ENCODE measurements at regions not wholly inside any gene's neighbourhood (a gene's known extent, or its start where the extent isn't known, plus 50 kb on each side); places are given as distances from the start of the nearest gene placed in this dataset.

DNA sequence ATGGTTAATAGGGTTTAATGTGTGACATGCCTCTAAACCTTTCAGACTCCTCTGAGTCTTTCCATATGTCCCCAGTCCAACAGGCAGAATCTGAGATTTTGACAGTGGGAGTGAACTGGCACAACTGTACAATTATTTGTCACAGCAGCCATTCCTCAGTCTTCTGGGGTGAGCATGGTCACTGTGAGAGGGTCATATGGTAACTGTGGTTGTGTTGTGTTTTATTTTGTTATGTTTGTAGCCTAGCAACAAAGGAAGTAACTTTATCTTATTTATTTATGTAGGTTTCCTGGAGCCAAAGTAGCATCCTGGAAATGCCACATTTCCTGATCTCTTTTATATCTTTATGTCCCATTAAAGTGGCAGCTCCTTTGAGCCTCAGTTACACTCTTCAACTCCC, 1067.9 kb downstream of the TTLL7 start:
- DNase-seq = no peak

DNA sequence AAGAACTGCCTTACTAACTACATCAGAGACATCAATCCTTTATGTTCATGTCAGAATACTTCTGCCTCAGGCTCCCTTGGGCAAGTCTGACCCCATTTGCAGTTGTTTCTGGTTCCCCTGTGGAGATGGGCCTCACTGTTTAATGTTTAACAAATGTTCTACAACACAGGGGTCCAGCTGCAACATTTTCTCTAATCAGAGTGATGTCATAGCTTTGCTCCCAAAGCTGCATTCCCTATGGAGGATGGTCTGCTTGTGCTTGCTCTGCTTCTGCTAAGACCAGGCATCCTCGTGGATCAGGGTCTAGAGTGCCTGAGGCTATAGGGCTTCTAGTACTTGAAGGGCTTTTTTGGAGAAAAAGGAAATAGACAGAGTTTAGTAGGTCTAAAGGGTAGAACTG, 1071.2 kb downstream of the TTLL7 start:
- no peak for DNase-seq

DNA sequence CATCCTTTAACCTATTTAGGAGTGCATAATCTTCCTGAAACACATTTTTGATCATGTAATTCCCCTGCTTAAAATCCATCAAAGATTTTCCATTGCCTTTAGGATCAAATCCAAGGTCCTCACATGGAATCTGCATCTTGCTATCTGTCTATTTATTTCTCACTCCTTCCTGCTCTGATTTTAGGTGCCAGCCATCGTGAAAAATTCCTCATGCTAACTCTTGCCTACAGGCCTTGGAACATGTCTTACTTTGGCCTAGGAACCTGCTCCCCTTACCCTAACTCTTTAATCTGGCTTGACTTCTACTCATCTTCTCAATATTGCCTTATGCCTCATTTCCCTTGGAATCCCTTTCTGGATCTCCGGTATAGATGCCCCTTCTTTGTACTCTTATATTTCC, 1074.3 kb downstream of the TTLL7 start:
- no peak for DNase-seq

DNA sequence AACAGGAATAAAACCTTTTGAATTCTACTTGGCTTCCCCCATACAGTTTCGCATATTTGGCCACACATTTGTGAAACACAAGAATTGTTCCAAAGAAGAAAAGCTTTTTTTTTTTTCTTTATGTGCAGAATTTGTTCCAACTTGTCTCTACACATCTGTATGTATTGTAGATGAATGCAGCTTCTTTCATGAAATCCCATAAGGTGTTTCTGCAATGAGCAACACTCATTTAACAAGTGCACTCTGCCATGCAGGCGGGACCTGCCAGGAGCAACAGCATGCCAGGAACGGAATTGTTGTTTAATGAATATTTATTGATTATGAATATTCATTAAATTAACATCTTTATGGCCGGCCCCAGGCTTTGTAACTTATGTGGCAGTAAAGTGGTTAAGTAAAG, 1075.0 kb downstream of the TTLL7 start:
- no peak for DNase-seq

DNA sequence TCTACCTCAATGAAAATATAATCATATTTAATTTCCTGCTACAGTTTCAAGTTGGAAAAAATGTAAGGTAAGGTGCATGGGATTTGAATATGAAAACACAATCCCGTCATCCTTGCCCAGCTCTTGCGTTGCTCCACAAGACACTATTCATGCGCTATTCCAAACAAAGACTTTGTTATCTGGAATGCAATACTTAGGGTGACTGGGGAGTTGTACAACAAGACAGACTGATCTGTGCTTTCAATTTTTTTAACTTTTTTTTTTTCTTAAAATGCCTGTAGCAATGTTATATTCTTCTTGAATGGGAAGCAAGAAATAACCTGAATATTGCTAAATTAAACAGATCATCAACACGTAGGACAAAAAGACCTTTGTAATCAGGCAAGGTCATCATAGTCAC, 1077.2 kb downstream of the TTLL7 start:
- no peak for DNase-seq

DNA sequence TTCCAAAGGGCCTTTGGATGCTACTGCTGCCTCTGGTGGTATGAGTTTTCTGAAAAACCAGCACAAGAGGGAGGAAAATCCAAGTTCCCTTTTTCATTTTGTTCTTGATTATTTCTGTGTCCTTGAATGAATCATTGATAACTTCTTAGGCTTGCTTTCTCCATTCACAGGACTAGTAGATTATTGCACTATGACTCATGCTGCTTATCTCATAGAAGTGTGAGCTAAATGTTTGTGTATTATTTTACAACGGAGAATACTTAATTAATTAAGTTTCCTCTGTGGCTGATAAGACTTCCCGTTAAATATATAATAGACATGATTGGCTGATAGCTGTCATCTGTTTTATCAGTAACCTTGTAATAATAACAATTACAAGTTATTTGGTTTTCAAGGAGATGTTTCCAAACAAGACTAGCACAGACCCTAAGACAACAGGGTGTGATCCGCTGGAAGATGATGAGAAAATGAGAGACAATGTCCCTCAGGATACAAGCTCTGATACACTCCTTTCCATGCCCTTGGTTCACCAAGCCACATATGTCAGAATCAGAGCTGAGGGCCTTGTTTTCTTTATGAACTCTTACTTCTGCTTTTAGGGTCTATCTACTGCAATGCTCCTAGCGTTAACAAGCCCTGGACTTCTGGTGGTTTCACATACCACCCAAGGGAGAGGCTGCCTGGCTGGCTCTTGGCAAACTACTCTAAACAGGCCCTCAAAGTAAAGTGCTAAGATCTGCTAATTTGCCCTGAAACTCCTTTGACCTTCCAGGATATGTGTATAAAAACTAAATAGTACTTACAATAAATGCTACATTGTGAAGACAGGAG, 1078.3 kb downstream of the TTLL7 start:
- DNase-seq = no peak

DNA sequence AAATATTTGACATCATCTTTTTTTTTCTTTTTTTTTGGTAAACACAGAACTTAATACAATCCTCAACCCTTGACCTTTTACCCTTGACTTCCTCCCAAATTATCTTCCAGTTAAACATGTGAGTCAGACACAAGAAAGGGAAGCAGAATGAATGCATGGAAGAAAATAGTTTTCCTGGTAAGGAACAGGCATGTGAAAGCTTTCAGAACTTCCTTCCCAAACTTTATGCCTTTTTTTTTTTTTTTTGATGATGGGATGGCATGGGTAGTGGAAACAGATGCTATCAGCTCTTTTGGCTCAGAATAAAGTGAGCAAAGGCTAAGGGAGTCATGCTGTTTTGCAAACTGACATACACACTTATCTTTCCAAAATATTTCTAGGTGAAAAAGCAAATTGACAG, 1079.1 kb downstream of the TTLL7 start:
- DNase-seq = no peak

- no peak for DNase-seq
These were observed 1091.6 kb downstream of the TTLL7 start for GRCh38 chr1:82907313-82907712.

DNA sequence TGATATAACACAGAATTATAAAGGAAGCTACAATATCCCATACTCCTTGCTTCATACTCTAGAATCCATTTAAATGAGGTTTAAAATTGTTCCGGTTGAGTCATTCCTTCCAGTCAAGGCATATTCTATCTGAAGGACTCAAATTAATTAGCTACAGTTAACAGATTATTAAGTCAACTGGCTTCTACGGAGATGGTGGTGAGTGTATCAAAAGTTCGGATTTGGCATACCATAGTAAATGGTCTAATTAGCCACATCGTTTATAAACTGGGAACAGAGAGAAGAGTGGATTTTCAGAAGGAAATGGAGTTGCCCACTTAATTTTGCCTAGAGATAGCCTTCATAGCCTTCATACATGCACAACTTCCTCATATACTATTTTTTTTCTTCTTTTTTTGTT, 1095.3 kb downstream of the TTLL7 start:
- no peak for DNase-seq

DNA sequence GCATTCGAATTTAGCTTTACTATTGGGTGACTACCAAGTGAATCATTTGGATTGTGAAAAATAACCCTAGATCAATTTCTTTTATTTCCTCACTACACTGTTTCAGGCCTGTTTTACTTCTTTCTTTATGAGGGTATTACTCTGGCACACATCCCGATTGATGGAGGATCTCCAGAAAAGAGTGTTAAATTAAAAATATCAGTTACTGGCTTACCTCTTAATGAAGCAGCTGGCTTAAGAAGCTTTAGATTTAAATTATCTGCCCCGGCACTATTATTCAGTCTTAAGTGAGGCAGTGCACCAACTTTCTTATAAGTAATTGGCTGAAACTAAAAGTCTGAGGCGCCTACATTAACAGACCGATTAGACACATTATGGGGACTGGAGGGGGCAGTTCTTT, 1097.4 kb downstream of the TTLL7 start:
- DNase-seq = no peak

DNA sequence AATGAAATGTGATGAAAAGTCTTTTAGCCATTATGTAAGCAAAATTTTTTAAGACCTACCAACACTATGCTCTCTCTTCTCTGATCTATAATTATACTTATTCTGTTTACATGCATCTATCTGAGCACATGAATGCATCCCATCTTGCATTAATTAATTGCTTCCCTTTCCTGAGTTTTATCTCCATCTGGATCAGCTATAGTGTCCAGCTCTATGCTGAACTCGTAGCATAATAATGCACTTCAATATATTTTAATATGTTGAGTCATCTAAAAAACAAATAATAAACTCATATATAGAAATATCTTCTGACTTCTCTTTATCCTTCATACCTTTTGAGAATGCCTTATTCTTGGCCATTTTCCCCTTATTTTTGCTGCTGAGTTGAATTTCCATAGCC, 1097.8 kb downstream of the TTLL7 start:
- no peak for DNase-seq

DNA sequence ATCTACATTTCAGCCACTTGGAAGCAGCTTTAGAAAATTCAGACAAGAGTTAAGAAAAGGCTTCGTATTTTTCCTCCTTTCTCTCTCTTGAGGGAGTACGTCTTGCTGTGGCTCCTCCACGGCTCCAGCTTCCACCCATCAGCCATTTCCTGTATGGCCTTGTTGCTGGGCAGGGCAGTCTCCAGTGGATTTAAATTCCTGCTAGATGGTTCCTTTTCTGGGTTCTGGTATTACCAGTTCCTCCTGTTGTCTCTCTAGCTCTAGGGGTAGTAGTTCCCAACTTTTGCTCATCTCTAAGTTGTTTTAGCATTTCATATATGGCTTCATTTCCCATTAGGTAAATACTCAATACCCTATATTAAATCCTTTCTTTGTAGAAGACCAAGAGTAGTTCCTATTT, 1098.3 kb downstream of the ADGRL2 start:
- no peak for DNase-seq

- no peak for DNase-seq
These were observed 1096.8 kb downstream of the ADGRL2 start for GRCh38 chr1:82897549-82897948.

DNA sequence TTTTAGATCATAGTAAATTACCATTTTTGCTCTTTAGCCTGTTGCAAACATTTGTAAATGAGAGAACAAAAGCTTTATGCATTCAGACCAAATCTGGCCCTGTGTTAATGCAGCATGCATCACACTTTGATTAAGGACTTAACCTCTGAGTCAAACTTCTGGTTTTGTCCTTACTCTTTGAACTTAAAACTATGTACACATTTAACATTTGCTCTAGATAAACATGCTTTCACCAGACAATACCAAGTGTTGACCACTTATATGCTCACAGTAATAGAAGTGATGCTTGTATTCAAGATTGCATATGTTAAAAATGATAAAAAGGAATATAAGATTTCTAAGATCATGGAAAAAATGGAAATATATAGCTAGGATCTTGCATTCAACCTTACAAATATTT, 1095.3 kb downstream of the ADGRL2 start:
- no peak for DNase-seq

DNA sequence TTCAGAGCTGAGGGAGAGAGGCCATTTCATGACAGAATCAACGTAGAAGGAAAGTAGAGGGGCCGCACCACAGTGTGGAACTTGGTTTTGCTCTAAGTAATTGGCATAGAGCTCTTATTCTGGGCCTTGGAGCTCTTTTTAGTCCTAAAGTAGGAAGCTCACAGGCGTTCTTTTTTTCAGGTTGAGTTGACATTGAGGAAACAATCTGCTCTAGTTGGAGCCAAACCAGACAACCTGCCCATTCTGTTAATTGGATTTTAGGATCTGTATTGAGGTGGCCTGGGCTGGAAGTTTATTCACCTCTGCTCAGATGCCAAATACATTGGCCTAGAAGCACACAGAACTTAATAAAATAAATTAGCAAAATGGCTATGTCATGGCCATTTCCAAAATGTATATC, 1093.9 kb downstream of the ADGRL2 start:
- no peak for DNase-seq

DNA sequence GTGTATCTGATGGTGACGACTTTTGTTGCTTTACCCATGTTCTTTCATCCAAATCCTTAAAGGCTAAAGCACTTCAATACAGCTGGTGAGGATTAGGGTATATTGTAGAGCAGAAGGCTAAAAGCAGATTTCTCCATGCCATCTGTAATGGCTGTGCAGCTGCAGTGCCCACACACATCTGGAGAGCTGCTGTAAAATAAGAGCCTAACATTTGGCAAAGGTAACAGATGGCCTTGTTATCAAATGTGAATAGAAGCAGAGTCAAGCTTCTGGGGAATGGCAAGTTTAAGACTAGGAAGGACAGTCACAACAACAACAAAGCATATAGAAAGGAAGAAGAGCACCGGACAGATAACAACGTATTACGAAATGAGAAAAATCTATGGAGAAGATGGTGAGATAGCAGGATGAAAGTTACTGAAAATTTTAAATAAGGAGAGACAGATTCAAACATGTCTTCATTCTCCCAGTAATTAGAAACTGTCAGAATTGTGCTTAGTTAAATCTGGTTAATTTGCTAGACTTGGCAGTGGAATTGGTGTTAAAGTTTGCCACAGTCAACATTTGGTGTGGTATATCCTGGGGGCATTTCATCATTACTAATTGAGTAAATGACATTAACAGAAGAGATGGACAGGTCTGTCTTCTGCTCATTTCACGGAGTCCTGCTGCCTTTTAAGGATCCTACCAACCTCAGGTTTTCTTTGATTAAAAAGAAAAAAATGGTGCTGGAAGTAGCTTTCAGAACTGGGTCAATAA, 1093.2 kb downstream of the ADGRL2 start:
- DNase-seq = no peak

DNA sequence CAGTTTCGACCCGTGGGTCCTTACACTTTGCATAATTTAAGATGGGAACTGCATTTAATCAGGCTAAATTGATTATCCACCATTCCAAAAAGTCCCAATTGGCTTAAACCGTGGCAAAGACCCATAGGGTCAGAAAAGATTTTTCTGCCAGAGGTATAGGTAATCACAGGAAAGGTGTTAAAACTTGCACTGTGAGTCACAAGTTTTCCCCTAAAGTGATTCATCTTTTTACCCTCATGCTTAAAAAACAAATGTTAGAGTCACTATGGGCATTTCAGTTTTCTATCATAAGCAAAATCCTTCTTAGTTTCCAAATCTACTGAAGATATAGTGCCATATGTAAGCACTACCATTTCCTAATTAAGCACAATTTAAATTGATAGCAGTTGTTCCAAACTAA, 1079.8 kb downstream of the ADGRL2 start:
- no peak for DNase-seq

DNA sequence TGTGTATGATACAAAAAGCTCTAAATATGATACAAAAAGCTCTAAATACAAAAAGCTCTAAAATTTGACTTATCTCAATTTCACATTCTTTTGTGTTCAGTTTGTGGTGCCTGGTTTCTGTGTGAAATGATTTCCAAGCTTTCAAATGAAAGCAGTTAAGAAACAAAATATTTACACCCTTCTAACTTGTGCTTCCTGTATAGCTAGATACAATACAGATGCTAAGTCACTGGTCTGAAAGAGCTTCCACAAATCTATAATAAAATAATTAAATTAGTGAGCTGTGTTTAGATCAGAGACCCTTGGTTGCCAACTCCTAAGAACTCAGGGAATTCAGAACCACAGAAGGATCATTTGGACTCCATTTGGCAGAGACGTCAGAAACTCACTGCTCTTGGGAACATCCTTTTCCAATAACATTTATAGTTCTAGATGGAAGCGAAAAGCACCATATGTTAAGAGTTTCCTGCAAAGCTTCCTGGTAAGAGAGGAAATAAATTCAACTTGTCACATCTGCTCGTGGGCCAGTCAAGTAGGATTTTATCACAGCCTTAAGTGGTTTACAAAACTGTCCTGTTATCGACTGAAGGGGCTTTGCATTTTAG, 1079.1 kb downstream of the ADGRL2 start:
- no peak for DNase-seq

DNA sequence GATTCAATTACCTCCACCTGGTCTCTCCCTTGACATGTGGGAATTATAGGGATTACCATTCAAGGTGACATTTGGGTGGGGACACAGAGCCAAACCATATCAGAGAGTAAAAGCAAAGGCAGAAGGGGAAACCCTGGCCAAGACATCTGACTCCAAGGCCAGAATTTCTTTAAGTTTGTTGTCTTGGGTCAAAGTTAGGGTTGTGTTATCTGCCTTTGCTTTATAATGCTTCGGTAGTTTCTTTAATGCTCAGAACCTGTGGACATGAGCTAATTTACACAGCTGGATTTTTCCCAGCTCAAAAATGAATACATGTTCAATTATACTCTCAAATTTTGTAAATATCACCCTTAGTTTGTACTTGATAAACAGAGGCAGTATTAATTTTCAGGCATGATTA, 1074.4 kb downstream of the ADGRL2 start:
- no peak for DNase-seq

DNA sequence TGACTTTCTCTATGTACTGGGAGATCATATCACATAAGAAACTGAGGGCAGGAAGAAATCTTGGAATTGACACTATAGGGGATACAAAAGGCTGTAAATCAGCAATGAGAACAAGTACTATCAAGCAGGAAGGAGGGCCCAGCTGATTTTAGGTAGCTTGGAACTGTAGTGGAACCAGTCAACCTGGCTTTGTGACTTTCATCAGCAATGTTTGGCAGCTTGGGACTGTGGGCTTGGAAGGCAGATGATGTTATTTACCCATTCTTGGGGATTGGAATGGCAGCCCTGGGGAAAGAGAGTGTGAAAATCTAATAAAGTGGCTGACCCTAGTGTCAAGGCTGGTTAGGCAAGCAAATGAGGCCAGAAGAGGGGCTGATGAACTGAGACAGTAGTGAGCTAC, 1073.3 kb downstream of the ADGRL2 start:
- no peak for DNase-seq

DNA sequence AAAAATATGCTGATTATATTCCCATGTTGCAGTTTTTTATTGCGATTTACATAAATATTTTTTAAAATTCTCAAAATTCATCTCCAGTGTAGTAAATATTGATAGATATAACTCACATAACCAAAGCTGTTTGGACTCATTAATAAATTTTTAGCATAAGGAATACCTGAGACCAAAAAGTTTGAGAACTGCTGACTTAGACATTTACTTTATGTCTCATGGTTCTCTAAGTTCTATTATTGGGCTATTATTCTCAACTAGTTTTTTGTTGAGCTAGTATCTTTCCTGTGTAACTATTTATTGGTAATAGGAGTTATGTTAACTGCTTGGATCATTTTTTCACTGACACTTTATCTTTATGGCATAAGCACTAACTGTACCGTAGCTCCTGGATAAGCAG, 1069.6 kb downstream of the ADGRL2 start:
- no peak for DNase-seq

GRCh38 chr1:82867781-82868180, 1067.0 kb downstream of the ADGRL2 start:
- no peak for DNase-seq

GRCh38 chr1:82861749-82862148, 1061.0 kb downstream of the ADGRL2 start:
- no peak for DNase-seq

GRCh38 chr1:82858031-82858430, 1057.3 kb downstream of the ADGRL2 start:
- DNase-seq = no peak
